ENCODE measurements at regions not wholly inside any gene's neighbourhood (a gene's known extent, or its start where the extent isn't known, plus 50 kb on each side); places are given as distances from the start of the nearest gene placed in this dataset.

DNA sequence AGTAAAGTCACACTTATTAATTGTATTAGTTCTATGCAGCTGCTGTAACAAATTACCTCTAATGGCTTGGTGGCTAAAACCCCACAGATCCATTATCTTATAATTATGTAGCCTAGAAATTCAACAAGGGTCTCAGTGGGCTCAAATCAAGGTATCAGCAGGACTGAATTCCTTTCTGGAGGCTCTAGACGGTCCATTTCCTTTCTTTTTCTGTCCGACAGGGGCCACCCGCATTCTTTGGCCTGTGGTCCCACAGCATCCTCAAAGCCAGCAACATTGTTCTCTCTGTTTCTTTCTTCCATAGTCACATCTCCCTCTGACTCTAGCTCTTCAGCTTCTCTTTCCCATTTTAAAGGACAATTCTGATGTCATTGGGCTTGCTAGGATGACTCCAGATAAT is 276.3 kb upstream of the ZNF717 start:
- no peak overlapping the region for H3K14ac ChIP-seq (ENCODE audit: low read length in 2 of 2)
- H2BK5ac ChIP-seq (ENCODE audit: low read depth, low read length, poor library complexity, severe bottlenecking): no peak overlapping the region
- no peaks in the 10 kb centered on the region for H3K79me1 ChIP-seq (replicated peaks; ENCODE audit: low read length, poor library complexity, severe bottlenecking)
- H3K4me3 ChIP-seq (ENCODE audit: insufficient read depth in 1 of 2, low read depth in 1 of 2, low read length in 2 of 2): no peak overlapping the region
- no peak overlapping the region for H2AFZ ChIP-seq (ENCODE audit: low read depth, low read length)
- H3K9ac ChIP-seq (ENCODE audit: low read length): no peak overlapping the region
- DNase-seq: no peak
- no peak overlapping the region for H3K4me2 ChIP-seq (ENCODE audit: low read length, poor library complexity, severe bottlenecking)
- H3K4me1 ChIP-seq (ENCODE audit: control insufficient read depth, insufficient read depth, low read depth, low read length): peaks cover 3% of the 10 kb centered on the region
- no peak overlapping the region for H4K8ac ChIP-seq (ENCODE audit: low read length)
- H2AK5ac ChIP-seq (ENCODE audit: low read length, severe bottlenecking): no peak overlapping the region
- WGBS: 86% methylated on average over 3 of the region's 3 CpGs
- no peak overlapping the region for H3K23ac ChIP-seq (ENCODE audit: low read length in 2 of 2)
- no peak overlapping the region for H4K91ac ChIP-seq (ENCODE audit: low read length)
- H3K27ac ChIP-seq (ENCODE audit: low read length, poor library complexity, severe bottlenecking): no peak overlapping the region
- H3K18ac ChIP-seq (ENCODE audit: low read depth in 1 of 2, low read length in 2 of 2): no peak overlapping the region
- no peaks in the 10 kb centered on the region for H3K27me3 ChIP-seq (ENCODE audit: control insufficient read depth in 1 of 2, insufficient read depth in 1 of 2, low read length in 2 of 2)
- no peak overlapping the region for H2BK12ac ChIP-seq (ENCODE audit: low read length in 2 of 2)
- H3K4ac ChIP-seq (ENCODE audit: low read depth in 1 of 2, low read length in 2 of 2): no peak overlapping the region
- H3K36me3 ChIP-seq (ENCODE audit: control insufficient read depth in 1 of 2, insufficient read depth in 2 of 2, low read depth in 1 of 2, low read length in 2 of 2): no peaks in the 10 kb centered on the region
- no peaks in the 10 kb centered on the region for H3K9me3 ChIP-seq (ENCODE audit: control insufficient read depth, low read length)
- H2BK15ac ChIP-seq (ENCODE audit: low read depth, poor library complexity, severe bottlenecking): no peak overlapping the region
- H2BK120ac ChIP-seq (ENCODE audit: low read depth, low read length): no peak overlapping the region

- no peak overlapping the region for H4K8ac ChIP-seq (ENCODE audit: low read length)
- H2AFZ ChIP-seq (ENCODE audit: low read depth, low read length): no peak overlapping the region
- H3K4me2 ChIP-seq (ENCODE audit: low read length, poor library complexity, severe bottlenecking): no peak overlapping the region
- H3K27ac ChIP-seq (ENCODE audit: low read length, poor library complexity, severe bottlenecking): no peak overlapping the region
- no peak overlapping the region for H3K4me3 ChIP-seq (ENCODE audit: insufficient read depth in 1 of 2, low read depth in 1 of 2, low read length in 2 of 2)
- no peak overlapping the region for H3K14ac ChIP-seq (ENCODE audit: low read length in 2 of 2)
- H3K4me1 ChIP-seq (ENCODE audit: control insufficient read depth, insufficient read depth, low read depth, low read length): peaks cover 3% of the 10 kb centered on the region
- no peak overlapping the region for H3K18ac ChIP-seq (ENCODE audit: low read depth in 1 of 2, low read length in 2 of 2)
- no peak overlapping the region for H2BK15ac ChIP-seq (ENCODE audit: low read depth, poor library complexity, severe bottlenecking)
- no peaks in the 10 kb centered on the region for H3K27me3 ChIP-seq (ENCODE audit: control insufficient read depth in 1 of 2, insufficient read depth in 1 of 2, low read length in 2 of 2)
- no peak overlapping the region for H3K23ac ChIP-seq (ENCODE audit: low read length in 2 of 2)
- H2AK5ac ChIP-seq (ENCODE audit: low read length, severe bottlenecking): no peak overlapping the region
- no peak overlapping the region for H2BK5ac ChIP-seq (ENCODE audit: low read depth, low read length, poor library complexity, severe bottlenecking)
- no peak overlapping the region for H3K9ac ChIP-seq (ENCODE audit: low read length)
- H3K79me1 ChIP-seq (replicated peaks; ENCODE audit: low read length, poor library complexity, severe bottlenecking): no peaks in the 10 kb centered on the region
- H2BK120ac ChIP-seq (ENCODE audit: low read depth, low read length): no peak overlapping the region
- no peak overlapping the region for H2BK12ac ChIP-seq (ENCODE audit: low read length in 2 of 2)
- no peak overlapping the region for H3K4ac ChIP-seq (ENCODE audit: low read depth in 1 of 2, low read length in 2 of 2)
- H3K9me3 ChIP-seq (ENCODE audit: control insufficient read depth, low read length): no peaks in the 10 kb centered on the region
- 48% methylated on average over 3 of the region's 3 CpGs for WGBS
- H3K36me3 ChIP-seq (ENCODE audit: control insufficient read depth in 1 of 2, insufficient read depth in 2 of 2, low read depth in 1 of 2, low read length in 2 of 2): no peaks in the 10 kb centered on the region
- DNase-seq: peak; percentile 59
- no peak overlapping the region for H4K91ac ChIP-seq (ENCODE audit: low read length)
Observed at GRCh38 chr3:76063019-76063418, 277.7 kb upstream of the ZNF717 start.

GRCh38 chr3:76063811-76064210 is 278.5 kb upstream of the ZNF717 start:
- Histone ChIP-seq H3K4ac (ENCODE audit: low read depth in 1 of 2, low read length in 2 of 2) (no peak overlapping the region), H2AK5ac (ENCODE audit: low read length, severe bottlenecking) (no peak overlapping the region), H4K91ac (ENCODE audit: low read length) (no peak overlapping the region), H2BK5ac (ENCODE audit: low read depth, low read length, poor library complexity, severe bottlenecking) (no peak overlapping the region), H3K36me3 (ENCODE audit: control insufficient read depth in 1 of 2, insufficient read depth in 2 of 2, low read depth in 1 of 2, low read length in 2 of 2) (no peaks in the 10 kb centered on the region), H3K4me3 (ENCODE audit: insufficient read depth in 1 of 2, low read depth in 1 of 2, low read length in 2 of 2) (no peak overlapping the region), H2BK12ac (ENCODE audit: low read length in 2 of 2) (no peak overlapping the region), H3K4me1 (ENCODE audit: control insufficient read depth, insufficient read depth, low read depth, low read length) (peaks cover 3% of the 10 kb centered on the region), H3K18ac (ENCODE audit: low read depth in 1 of 2, low read length in 2 of 2) (no peak overlapping the region), H3K27ac (ENCODE audit: low read length, poor library complexity, severe bottlenecking) (no peak overlapping the region), H3K79me1 (replicated peaks; ENCODE audit: low read length, poor library complexity, severe bottlenecking) (no peaks in the 10 kb centered on the region), H2BK120ac (ENCODE audit: low read depth, low read length) (no peak overlapping the region), H2AFZ (ENCODE audit: low read depth, low read length) (no peak overlapping the region), H3K23ac (ENCODE audit: low read length in 2 of 2) (no peak overlapping the region), H3K9me3 (ENCODE audit: control insufficient read depth, low read length) (peaks cover 2% of the 10 kb centered on the region), H3K14ac (ENCODE audit: low read length in 2 of 2) (no peak overlapping the region), H3K4me2 (ENCODE audit: low read length, poor library complexity, severe bottlenecking) (no peak overlapping the region), H3K9ac (ENCODE audit: low read length) (no peak overlapping the region), H2BK15ac (ENCODE audit: low read depth, poor library complexity, severe bottlenecking) (no peak overlapping the region), H4K8ac (ENCODE audit: low read length) (no peak overlapping the region), H3K27me3 (ENCODE audit: control insufficient read depth in 1 of 2, insufficient read depth in 1 of 2, low read length in 2 of 2) (no peaks in the 10 kb centered on the region)
- WGBS: 85% methylated on average over 5 of the region's 5 CpGs
- DNase-seq: no peak

GRCh38 chr3:76065964-76066363 is 280.6 kb upstream of the ZNF717 start:
- H2BK120ac ChIP-seq (ENCODE audit: low read depth, low read length): no peak overlapping the region
- no peak overlapping the region for H2BK5ac ChIP-seq (ENCODE audit: low read depth, low read length, poor library complexity, severe bottlenecking)
- no peak overlapping the region for H2AFZ ChIP-seq (ENCODE audit: low read depth, low read length)
- H2AK5ac ChIP-seq (ENCODE audit: low read length, severe bottlenecking): no peak overlapping the region
- no peak overlapping the region for H3K4ac ChIP-seq (ENCODE audit: low read depth in 1 of 2, low read length in 2 of 2)
- no peaks in the 10 kb centered on the region for H3K79me1 ChIP-seq (replicated peaks; ENCODE audit: low read length, poor library complexity, severe bottlenecking)
- DNase-seq: no peak
- H3K27ac ChIP-seq (ENCODE audit: low read length, poor library complexity, severe bottlenecking): no peak overlapping the region
- no peaks in the 10 kb centered on the region for H3K27me3 ChIP-seq (ENCODE audit: control insufficient read depth in 1 of 2, insufficient read depth in 1 of 2, low read length in 2 of 2)
- no peak overlapping the region for H4K91ac ChIP-seq (ENCODE audit: low read length)
- no peak overlapping the region for H3K23ac ChIP-seq (ENCODE audit: low read length in 2 of 2)
- H4K8ac ChIP-seq (ENCODE audit: low read length): no peak overlapping the region
- H3K9ac ChIP-seq (ENCODE audit: low read length): no peak overlapping the region
- H3K36me3 ChIP-seq (ENCODE audit: control insufficient read depth in 1 of 2, insufficient read depth in 2 of 2, low read depth in 1 of 2, low read length in 2 of 2): no peaks in the 10 kb centered on the region
- no peak overlapping the region for H2BK12ac ChIP-seq (ENCODE audit: low read length in 2 of 2)
- H3K18ac ChIP-seq (ENCODE audit: low read depth in 1 of 2, low read length in 2 of 2): no peak overlapping the region
- H3K9me3 ChIP-seq (ENCODE audit: control insufficient read depth, low read length): peaks cover 4% of the 10 kb centered on the region
- H3K4me2 ChIP-seq (ENCODE audit: low read length, poor library complexity, severe bottlenecking): no peak overlapping the region
- H3K4me1 ChIP-seq (ENCODE audit: control insufficient read depth, insufficient read depth, low read depth, low read length): peaks cover 3% of the 10 kb centered on the region
- no peak overlapping the region for H3K4me3 ChIP-seq (ENCODE audit: insufficient read depth in 1 of 2, low read depth in 1 of 2, low read length in 2 of 2)
- no peak overlapping the region for H2BK15ac ChIP-seq (ENCODE audit: low read depth, poor library complexity, severe bottlenecking)
- no peak overlapping the region for H3K14ac ChIP-seq (ENCODE audit: low read length in 2 of 2)

Data from mesenchymal stem cell (in vitro differentiated cells and primary cell).